WERI-Rb-1 (cell line): ENCODE measurements at regions not wholly inside any gene's neighbourhood (a gene's known extent, or its start where the extent isn't known, plus 50 kb on each side); places are given as distances from the start of the nearest gene placed in this dataset.

Source experiments
- DNase-seq: peaks from one replicate; pipeline ENCODE4 v3.0.0-alpha.2; 2020
- H3K27ac ChIP-seq: fragments of 250-450 bp; sonication (Bioruptor Pico); 2 replicates; pipeline ENCODE4 v1.5.1; 2020; ENCODE audit warnings: mild to moderate bottlenecking, moderate library complexity
- H3K27me3 ChIP-seq: fragments of 250-450 bp; sonication (Bioruptor Pico); 2 replicates; pipeline ENCODE4 v1.5.1; 2021; ENCODE audit warnings: mild to moderate bottlenecking, low read depth, moderate library complexity; ENCODE audit not compliant: insufficient read depth, severe bottlenecking
- H3K36me3 ChIP-seq: fragments of 250-450 bp; sonication (Bioruptor Pico); 2 replicates; pipeline ENCODE4 v1.5.1; 2020; ENCODE audit warnings: mild to moderate bottlenecking, moderate library complexity
- H3K4me3 ChIP-seq: 2 replicates; pipeline ENCODE4 v1.5.1; 2011; ENCODE audit warnings: low read depth, mild to moderate bottlenecking, control low read depth, low read length
- H3K9me3 ChIP-seq: fragments of 250-450 bp; sonication (Bioruptor Pico); 2 replicates; pipeline ENCODE4 v1.5.1; 2021; ENCODE audit warnings: mild to moderate bottlenecking, moderate library complexity; ENCODE audit not compliant: severe bottlenecking
- TF ChIP-seq, protein P1 (sequence below): IDR thresholded peaks from 2 replicates; pipeline ENCODE4 v1.5.1; 2011; ENCODE audit warnings: low read depth, mild to moderate bottlenecking, control low read depth, inconsistent platforms, low read length

DNA sequence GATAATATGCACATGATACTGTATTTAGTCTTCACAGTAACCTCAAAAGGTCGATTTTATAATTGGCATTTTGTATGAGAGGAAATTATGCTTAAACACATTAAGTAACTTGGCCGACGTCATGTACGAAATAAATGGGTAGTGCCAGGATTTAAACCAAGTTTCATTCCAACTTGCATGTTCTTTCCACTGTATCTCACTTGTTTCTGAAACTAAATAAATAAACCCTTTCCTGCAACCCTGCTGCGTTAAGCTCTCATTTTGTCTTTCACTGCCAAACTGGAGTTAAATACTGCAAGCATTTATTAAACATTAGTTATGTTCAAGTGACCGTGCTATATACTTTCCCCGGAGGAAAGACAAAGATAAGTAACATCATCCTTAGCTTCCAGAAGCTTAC lies 293.9 kb upstream of the PRKD1 start:
- Histone ChIP-seq H3K9me3 (no peaks in the 10 kb centered on the region), H3K27ac (no peak overlapping the region), H3K4me3 (no peak overlapping the region), H3K27me3 (no peaks in the 10 kb centered on the region), H3K36me3 (no peaks in the 10 kb centered on the region)
- DNase-seq, result no peak
- TF ChIP-seq, protein P1, sequence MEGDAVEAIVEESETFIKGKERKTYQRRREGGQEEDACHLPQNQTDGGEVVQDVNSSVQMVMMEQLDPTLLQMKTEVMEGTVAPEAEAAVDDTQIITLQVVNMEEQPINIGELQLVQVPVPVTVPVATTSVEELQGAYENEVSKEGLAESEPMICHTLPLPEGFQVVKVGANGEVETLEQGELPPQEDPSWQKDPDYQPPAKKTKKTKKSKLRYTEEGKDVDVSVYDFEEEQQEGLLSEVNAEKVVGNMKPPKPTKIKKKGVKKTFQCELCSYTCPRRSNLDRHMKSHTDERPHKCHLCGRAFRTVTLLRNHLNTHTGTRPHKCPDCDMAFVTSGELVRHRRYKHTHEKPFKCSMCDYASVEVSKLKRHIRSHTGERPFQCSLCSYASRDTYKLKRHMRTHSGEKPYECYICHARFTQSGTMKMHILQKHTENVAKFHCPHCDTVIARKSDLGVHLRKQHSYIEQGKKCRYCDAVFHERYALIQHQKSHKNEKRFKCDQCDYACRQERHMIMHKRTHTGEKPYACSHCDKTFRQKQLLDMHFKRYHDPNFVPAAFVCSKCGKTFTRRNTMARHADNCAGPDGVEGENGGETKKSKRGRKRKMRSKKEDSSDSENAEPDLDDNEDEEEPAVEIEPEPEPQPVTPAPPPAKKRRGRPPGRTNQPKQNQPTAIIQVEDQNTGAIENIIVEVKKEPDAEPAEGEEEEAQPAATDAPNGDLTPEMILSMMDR, result no peak

GRCh38 chr14:30223385-30223785 lies 295.7 kb upstream of the PRKD1 start:
- no peak for DNase-seq
- no peak overlapping the region for H3K27ac ChIP-seq
- no peaks in the 10 kb centered on the region for H3K27me3 ChIP-seq
- TF ChIP-seq, protein P1, result no peak
- H3K36me3 ChIP-seq, result no peaks in the 10 kb centered on the region
- H3K9me3 ChIP-seq, result no peaks in the 10 kb centered on the region
- H3K4me3 ChIP-seq, result no peak overlapping the region

DNA sequence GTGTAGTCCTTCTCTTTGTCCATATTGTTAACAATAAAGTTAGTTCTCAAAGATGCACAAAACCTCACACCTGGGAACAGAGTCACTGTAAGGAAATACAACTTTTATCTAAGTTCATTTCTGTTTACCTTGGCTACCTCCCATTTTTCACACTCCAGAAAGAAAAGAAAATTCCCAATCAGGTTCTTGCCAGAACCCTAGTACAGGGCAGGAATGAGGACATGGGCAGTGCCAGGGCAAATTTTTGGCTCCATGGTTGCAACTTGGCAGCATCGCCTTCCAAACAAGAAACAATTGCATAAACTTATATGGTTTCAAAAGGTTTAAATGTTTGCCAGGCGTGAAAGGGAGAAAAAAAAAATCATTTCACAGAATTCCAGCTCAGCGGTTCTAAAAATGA lies 296.3 kb upstream of the PRKD1 start:
- TF ChIP-seq, protein P1, result no peak
- no peak for DNase-seq
- Histone ChIP-seq H3K27ac (no peak overlapping the region), H3K9me3 (no peaks in the 10 kb centered on the region), H3K36me3 (no peaks in the 10 kb centered on the region), H3K4me3 (no peak overlapping the region), H3K27me3 (no peaks in the 10 kb centered on the region)

DNA sequence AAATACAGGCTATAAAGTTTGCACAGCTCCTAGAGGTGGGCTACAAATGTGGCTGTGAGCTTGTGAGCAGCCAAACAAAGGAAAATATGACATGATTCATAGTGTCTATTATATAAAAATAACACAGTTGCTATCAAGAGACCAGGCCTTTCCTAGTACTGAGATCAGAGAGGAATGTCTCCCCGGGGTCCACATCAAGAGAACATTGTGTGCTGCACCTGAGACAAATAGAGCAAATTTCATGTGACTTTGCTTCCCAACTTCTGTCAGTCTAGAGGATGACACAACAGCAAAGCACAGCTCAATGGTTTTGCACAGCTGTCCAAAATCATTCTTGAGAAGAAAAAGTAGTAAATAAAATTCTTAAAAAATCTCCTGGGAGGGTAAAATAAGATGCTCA lies 297.5 kb upstream of the PRKD1 start:
- no peak overlapping the region for H3K4me3 ChIP-seq
- TF ChIP-seq, protein P1, result no peak
- H3K9me3 ChIP-seq, result no peaks in the 10 kb centered on the region
- no peak overlapping the region for H3K27ac ChIP-seq
- no peak for DNase-seq
- H3K27me3 ChIP-seq, result no peaks in the 10 kb centered on the region
- H3K36me3 ChIP-seq, result no peaks in the 10 kb centered on the region

- H3K9me3 ChIP-seq, result no peaks in the 10 kb centered on the region
- DNase-seq, result no peak
- TF ChIP-seq, protein P1, result no peak
- H3K27ac ChIP-seq, result no peak overlapping the region
- H3K36me3 ChIP-seq, result no peaks in the 10 kb centered on the region
- H3K27me3 ChIP-seq, result no peaks in the 10 kb centered on the region
- no peak overlapping the region for H3K4me3 ChIP-seq
These were observed 299.8 kb upstream of the PRKD1 start for GRCh38 chr14:30227436-30227835.

DNA sequence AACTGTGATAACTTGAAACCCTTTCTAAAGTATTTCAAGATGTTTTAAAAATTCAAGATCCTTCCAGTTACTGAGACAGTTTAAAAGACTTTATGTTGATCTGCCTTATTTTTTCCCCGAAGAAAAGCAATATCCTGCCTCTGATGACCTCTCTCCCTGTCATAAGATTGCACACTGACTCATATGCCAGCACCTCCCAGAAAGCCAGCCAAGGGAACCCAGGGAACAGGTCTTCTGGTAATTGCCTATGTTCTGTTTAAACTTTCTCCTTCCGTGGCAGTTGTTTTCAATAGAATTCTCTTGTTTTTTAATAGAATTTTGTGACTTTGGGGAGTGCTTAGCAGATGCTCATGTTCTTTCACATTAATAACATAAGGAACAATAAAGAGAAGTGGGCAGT lies 300.2 kb upstream of the PRKD1 start:
- no peak overlapping the region for H3K4me3 ChIP-seq
- no peaks in the 10 kb centered on the region for H3K27me3 ChIP-seq
- H3K9me3 ChIP-seq, result no peaks in the 10 kb centered on the region
- H3K27ac ChIP-seq, result no peak overlapping the region
- no peaks in the 10 kb centered on the region for H3K36me3 ChIP-seq
- no peak for DNase-seq
- TF ChIP-seq, protein P1, result no peak
